Upper lobe of left lung (tissue), 4 donors: ENCODE measurements at regions not wholly inside any gene's neighbourhood (a gene's known extent, or its start where the extent isn't known, plus 50 kb on each side); places are given as distances from the start of the nearest gene placed in this dataset.

Source experiments
- CTCF ChIP-seq, 6 experiments: fragments of 450-650 bp in 4 of 6; fragments of 200-600 bp in 2 of 6; sonication (generic) in 2 of 6; IDR thresholded peaks; one replicate each; pipeline ENCODE4 v1.5.1; 2016 to 2019; ENCODE audit warnings: antibody characterized with exemption in 6 of 6
- POLR2A ChIP-seq, 4 donors: fragments of 450-650 bp; IDR thresholded peaks; one replicate each; pipeline ENCODE4 v1.5.1; 2016 to 2017; ENCODE audit warnings: antibody characterized with exemption in 4 of 4, mild to moderate bottlenecking in 2 of 4

GRCh38 chr14:97491697-97492096 is 694.5 kb downstream of the VRK1 start:
- TF ChIP-seq POLR2A (IDR thresholded peaks at IDR 0.05), result no peak
- no peak for TF ChIP-seq CTCF (IDR thresholded peaks at IDR 0.05)
